ENCODE measurements at regions not wholly inside any gene's neighbourhood (a gene's known extent, or its start where the extent isn't known, plus 50 kb on each side); places are given as distances from the start of the nearest gene placed in this dataset.
A peak's percentile ranks its signal among the peaks of the same experiment; 100 is the strongest.

GRCh38 chr18:49663899-49664890 lies 102.3 kb downstream of the LIPG start:
- no CpG with 5 or more reads among the region's 16 CpGs for WGBS, 2 donors (ENCODE audit: extremely low coverage in 2 of 2, insufficient read length in 2 of 2, insufficient replicate concordance in 1 of 2)
- Histone ChIP-seq H3K79me1 (ENCODE audit: low read depth, low read length) (peaks cover 2% of the 10 kb centered on the region), H2BK12ac (ENCODE audit: low read length) (no peak overlapping the region), H3K4me3 (ENCODE audit: low read length in 2 of 2) (no peak overlapping the region), H3K27me3 (ENCODE audit: control insufficient read depth in 3 of 3, insufficient read depth in 3 of 3, low read depth in 1 of 3, low read length in 3 of 3) (no peaks in the 10 kb centered on the region), H2BK15ac (ENCODE audit: low read length) (no peak overlapping the region), H4K8ac (ENCODE audit: low read depth, low read length) (no peak overlapping the region), H2BK5ac (ENCODE audit: low read length) (no peak overlapping the region), H3K9ac (ENCODE audit: low read depth, low read length, poor library complexity) (no peak overlapping the region), H3K4me1 (ENCODE audit: control insufficient read depth in 2 of 2, insufficient read depth in 1 of 2, low read depth in 1 of 2, low read length in 2 of 2) (peaks cover 18 to 19% of the 10 kb centered on the region in 2 donors), H2AFZ (ENCODE audit: low read length) (peak overlapping the region; percentile 74), H4K91ac (ENCODE audit: low read depth, low read length, poor library complexity) (no peak overlapping the region), H3K9me3 (replicated peaks in 1 of 2; ENCODE audit: control insufficient read depth in 2 of 2, insufficient read depth in 1 of 2, low read depth in 1 of 2, low read length in 2 of 2) (no peaks in the 10 kb centered on the region), H3K14ac (ENCODE audit: low read length) (no peak overlapping the region), H3K4ac (ENCODE audit: low read length) (no peak overlapping the region), H3K27ac (replicated peaks; ENCODE audit: low read length) (no peak overlapping the region), H3K36me3 (replicated peaks in 1 of 2; ENCODE audit: control insufficient read depth in 2 of 2, insufficient read depth in 2 of 2, low read length in 2 of 2) (no peaks in the 10 kb centered on the region), H2AK5ac (ENCODE audit: low read depth, low read length) (no peak overlapping the region), H3K4me2 (ENCODE audit: insufficient read depth, low read length, poor library complexity, severe bottlenecking) (no peak overlapping the region), H3K18ac (ENCODE audit: low read length) (peak overlapping the region; percentile 69), H2BK120ac (ENCODE audit: low read depth, low read length) (no peak overlapping the region), H3K23ac (ENCODE audit: low read depth, low read length, poor library complexity) (no peak overlapping the region)
- no peak for DNase-seq (ENCODE audit: low spot score)

GRCh38 chr18:49662506-49662905 lies 100.6 kb downstream of the LIPG start:
- Histone ChIP-seq H2AFZ (ENCODE audit: low read length) (no peak overlapping the region), H3K4me2 (ENCODE audit: insufficient read depth, low read length, poor library complexity, severe bottlenecking) (no peak overlapping the region), H2BK15ac (ENCODE audit: low read length) (no peak overlapping the region), H3K36me3 (replicated peaks in 1 of 2; ENCODE audit: control insufficient read depth in 2 of 2, insufficient read depth in 2 of 2, low read length in 2 of 2) (no peaks in the 10 kb centered on the region), H3K23ac (ENCODE audit: low read depth, low read length, poor library complexity) (no peak overlapping the region), H3K4me1 (ENCODE audit: control insufficient read depth in 2 of 2, insufficient read depth in 1 of 2, low read depth in 1 of 2, low read length in 2 of 2) (peaks cover 8 to 13% of the 10 kb centered on the region in 2 donors), H3K9me3 (replicated peaks in 1 of 2; ENCODE audit: control insufficient read depth in 2 of 2, insufficient read depth in 1 of 2, low read depth in 1 of 2, low read length in 2 of 2) (no peaks in the 10 kb centered on the region), H3K9ac (ENCODE audit: low read depth, low read length, poor library complexity) (no peak overlapping the region), H2BK5ac (ENCODE audit: low read length) (no peak overlapping the region), H3K27me3 (ENCODE audit: control insufficient read depth in 3 of 3, insufficient read depth in 3 of 3, low read depth in 1 of 3, low read length in 3 of 3) (no peaks in the 10 kb centered on the region), H2AK5ac (ENCODE audit: low read depth, low read length) (no peak overlapping the region), H3K4me3 (ENCODE audit: low read length in 2 of 2) (no peak overlapping the region), H4K91ac (ENCODE audit: low read depth, low read length, poor library complexity) (no peak overlapping the region), H2BK12ac (ENCODE audit: low read length) (no peak overlapping the region), H4K8ac (ENCODE audit: low read depth, low read length) (no peak overlapping the region), H2BK120ac (ENCODE audit: low read depth, low read length) (no peak overlapping the region), H3K79me1 (ENCODE audit: low read depth, low read length) (peaks cover 2% of the 10 kb centered on the region), H3K18ac (ENCODE audit: low read length) (no peak overlapping the region), H3K14ac (ENCODE audit: low read length) (no peak overlapping the region), H3K4ac (ENCODE audit: low read length) (no peak overlapping the region), H3K27ac (replicated peaks; ENCODE audit: low read length) (no peak overlapping the region)
- no CpG with 5 or more reads among the region's 7 CpGs for WGBS, 2 donors (ENCODE audit: extremely low coverage in 2 of 2, insufficient read length in 2 of 2, insufficient replicate concordance in 1 of 2)
- no peak for DNase-seq (ENCODE audit: low spot score)

GRCh38 chr18:49658823-49659404 lies 97.1 kb downstream of the LIPG start:
- H3K14ac ChIP-seq (ENCODE audit: low read length): no peak overlapping the region
- no peak overlapping the region for H2BK15ac ChIP-seq (ENCODE audit: low read length)
- no peak overlapping the region for H3K23ac ChIP-seq (ENCODE audit: low read depth, low read length, poor library complexity)
- no peak overlapping the region for H2BK5ac ChIP-seq (ENCODE audit: low read length)
- H2AK5ac ChIP-seq (ENCODE audit: low read depth, low read length): no peak overlapping the region
- no peak overlapping the region for H3K27ac ChIP-seq (replicated peaks; ENCODE audit: low read length)
- peaks cover 2% of the 10 kb centered on the region for H3K79me1 ChIP-seq (ENCODE audit: low read depth, low read length)
- H3K4me2 ChIP-seq (ENCODE audit: insufficient read depth, low read length, poor library complexity, severe bottlenecking): no peak overlapping the region
- no peaks in the 10 kb centered on the region for H3K36me3 ChIP-seq (replicated peaks in 1 of 2; ENCODE audit: control insufficient read depth in 2 of 2, insufficient read depth in 2 of 2, low read length in 2 of 2)
- no peak overlapping the region for H4K91ac ChIP-seq (ENCODE audit: low read depth, low read length, poor library complexity)
- H3K27me3 ChIP-seq (ENCODE audit: control insufficient read depth in 3 of 3, insufficient read depth in 3 of 3, low read depth in 1 of 3, low read length in 3 of 3): no peaks in the 10 kb centered on the region
- H3K4me3 ChIP-seq (ENCODE audit: low read length in 2 of 2): no peak overlapping the region
- no peak overlapping the region for H3K18ac ChIP-seq (ENCODE audit: low read length)
- H3K9me3 ChIP-seq (replicated peaks in 1 of 2; ENCODE audit: control insufficient read depth in 2 of 2, insufficient read depth in 1 of 2, low read depth in 1 of 2, low read length in 2 of 2): no peaks in the 10 kb centered on the region
- no peak for DNase-seq (ENCODE audit: low spot score)
- no peak overlapping the region for H2BK12ac ChIP-seq (ENCODE audit: low read length)
- H2BK120ac ChIP-seq (ENCODE audit: low read depth, low read length): no peak overlapping the region
- H2AFZ ChIP-seq (ENCODE audit: low read length): no peak overlapping the region
- H3K4ac ChIP-seq (ENCODE audit: low read length): no peak overlapping the region
- H3K4me1 ChIP-seq (ENCODE audit: control insufficient read depth in 2 of 2, insufficient read depth in 1 of 2, low read depth in 1 of 2, low read length in 2 of 2): peaks cover 0 to 4% of the 10 kb centered on the region in 2 donors
- H3K9ac ChIP-seq (ENCODE audit: low read depth, low read length, poor library complexity): no peak overlapping the region
- H4K8ac ChIP-seq (ENCODE audit: low read depth, low read length): no peak overlapping the region
- no CpG with 5 or more reads among the region's 6 CpGs for WGBS, 2 donors (ENCODE audit: extremely low coverage in 2 of 2, insufficient read length in 2 of 2, insufficient replicate concordance in 1 of 2)

- H3K4me1 ChIP-seq (ENCODE audit: control insufficient read depth in 2 of 2, insufficient read depth in 1 of 2, low read depth in 1 of 2, low read length in 2 of 2): peaks cover 3 to 6% of the 10 kb centered on the region in 2 donors
- H3K4me2 ChIP-seq (ENCODE audit: insufficient read depth, low read length, poor library complexity, severe bottlenecking): no peak overlapping the region
- no peaks in the 10 kb centered on the region for H3K79me1 ChIP-seq (ENCODE audit: low read depth, low read length)
- no peak overlapping the region for H3K18ac ChIP-seq (ENCODE audit: low read length)
- no peak overlapping the region for H4K91ac ChIP-seq (ENCODE audit: low read depth, low read length, poor library complexity)
- no peak overlapping the region for H2BK15ac ChIP-seq (ENCODE audit: low read length)
- no peak overlapping the region for H3K23ac ChIP-seq (ENCODE audit: low read depth, low read length, poor library complexity)
- WGBS, 2 donors (ENCODE audit: extremely low coverage in 2 of 2, insufficient read length in 2 of 2, insufficient replicate concordance in 1 of 2): no CpG with 5 or more reads among the region's 10 CpGs
- no peak overlapping the region for H2BK12ac ChIP-seq (ENCODE audit: low read length)
- no peak overlapping the region for H2AK5ac ChIP-seq (ENCODE audit: low read depth, low read length)
- no peaks in the 10 kb centered on the region for H3K27me3 ChIP-seq (ENCODE audit: control insufficient read depth in 3 of 3, insufficient read depth in 3 of 3, low read depth in 1 of 3, low read length in 3 of 3)
- H2BK5ac ChIP-seq (ENCODE audit: low read length): no peak overlapping the region
- no peaks in the 10 kb centered on the region for H3K9me3 ChIP-seq (replicated peaks in 1 of 2; ENCODE audit: control insufficient read depth in 2 of 2, insufficient read depth in 1 of 2, low read depth in 1 of 2, low read length in 2 of 2)
- H2BK120ac ChIP-seq (ENCODE audit: low read depth, low read length): no peak overlapping the region
- no peak for DNase-seq (ENCODE audit: low spot score)
- H3K36me3 ChIP-seq (replicated peaks in 1 of 2; ENCODE audit: control insufficient read depth in 2 of 2, insufficient read depth in 2 of 2, low read length in 2 of 2): no peaks in the 10 kb centered on the region
- H3K27ac ChIP-seq (replicated peaks; ENCODE audit: low read length): no peak overlapping the region
- no peak overlapping the region for H3K4me3 ChIP-seq (ENCODE audit: low read length in 2 of 2)
- no peak overlapping the region for H3K4ac ChIP-seq (ENCODE audit: low read length)
- no peak overlapping the region for H3K14ac ChIP-seq (ENCODE audit: low read length)
- H4K8ac ChIP-seq (ENCODE audit: low read depth, low read length): no peak overlapping the region
- H3K9ac ChIP-seq (ENCODE audit: low read depth, low read length, poor library complexity): no peak overlapping the region
- H2AFZ ChIP-seq (ENCODE audit: low read length): no peak overlapping the region
Observed at GRCh38 chr18:49656073-49656692, 94.3 kb downstream of the LIPG start.

All from neuronal stem cell (in vitro differentiated cells).